ENCODE measurements at regions not wholly inside any gene's neighbourhood (a gene's known extent, or its start where the extent isn't known, plus 50 kb on each side); places are given as distances from the start of the nearest gene placed in this dataset.

- no peak for DNase-seq
- H3K36me3 Mint-ChIP-seq (ENCODE audit: unreplicated experiment) = no peaks in the 10 kb centered on the region
- no peak overlapping the region for H3K4me3 Mint-ChIP-seq (ENCODE audit: unreplicated experiment)
- peak overlapping the region; percentile 23 for H3K27ac Mint-ChIP-seq (ENCODE audit: unreplicated experiment)
- H3K9me3 Mint-ChIP-seq (ENCODE audit: unreplicated experiment) = no peaks in the 10 kb centered on the region
- no peak for TF ChIP-seq CTCF (IDR thresholded peaks at IDR 0.05; ENCODE audit: partially characterized antibody, unreplicated experiment)
- no peaks in the 10 kb centered on the region for H3K27me3 Mint-ChIP-seq (ENCODE audit: unreplicated experiment)
- peaks cover 2% of the 10 kb centered on the region for H3K4me1 Mint-ChIP-seq (ENCODE audit: low read depth, unreplicated experiment)
Measured at GRCh38 chr3:104711406-104711805, 655.3 kb upstream of the ALCAM start.

GRCh38 chr3:104715972-104716371, 650.7 kb upstream of the ALCAM start:
- H3K36me3 Mint-ChIP-seq (ENCODE audit: unreplicated experiment) = no peaks in the 10 kb centered on the region
- no peaks in the 10 kb centered on the region for H3K4me1 Mint-ChIP-seq (ENCODE audit: low read depth, unreplicated experiment)
- DNase-seq = no peak
- no peaks in the 10 kb centered on the region for H3K9me3 Mint-ChIP-seq (ENCODE audit: unreplicated experiment)
- no peak overlapping the region for H3K4me3 Mint-ChIP-seq (ENCODE audit: unreplicated experiment)
- no peak for TF ChIP-seq CTCF (IDR thresholded peaks at IDR 0.05; ENCODE audit: partially characterized antibody, unreplicated experiment)
- no peak overlapping the region for H3K27ac Mint-ChIP-seq (ENCODE audit: unreplicated experiment)
- H3K27me3 Mint-ChIP-seq (ENCODE audit: unreplicated experiment) = no peaks in the 10 kb centered on the region

- no peaks in the 10 kb centered on the region for H3K9me3 Mint-ChIP-seq (ENCODE audit: unreplicated experiment)
- H3K36me3 Mint-ChIP-seq (ENCODE audit: unreplicated experiment) = no peaks in the 10 kb centered on the region
- no peaks in the 10 kb centered on the region for H3K4me1 Mint-ChIP-seq (ENCODE audit: low read depth, unreplicated experiment)
- no peak for DNase-seq
- H3K27me3 Mint-ChIP-seq (ENCODE audit: unreplicated experiment) = no peaks in the 10 kb centered on the region
- no peak overlapping the region for H3K27ac Mint-ChIP-seq (ENCODE audit: unreplicated experiment)
- no peak for TF ChIP-seq CTCF (IDR thresholded peaks at IDR 0.05; ENCODE audit: partially characterized antibody, unreplicated experiment)
- no peak overlapping the region for H3K4me3 Mint-ChIP-seq (ENCODE audit: unreplicated experiment)
Measured at GRCh38 chr3:104717828-104718196, 648.9 kb upstream of the ALCAM start.

DNA sequence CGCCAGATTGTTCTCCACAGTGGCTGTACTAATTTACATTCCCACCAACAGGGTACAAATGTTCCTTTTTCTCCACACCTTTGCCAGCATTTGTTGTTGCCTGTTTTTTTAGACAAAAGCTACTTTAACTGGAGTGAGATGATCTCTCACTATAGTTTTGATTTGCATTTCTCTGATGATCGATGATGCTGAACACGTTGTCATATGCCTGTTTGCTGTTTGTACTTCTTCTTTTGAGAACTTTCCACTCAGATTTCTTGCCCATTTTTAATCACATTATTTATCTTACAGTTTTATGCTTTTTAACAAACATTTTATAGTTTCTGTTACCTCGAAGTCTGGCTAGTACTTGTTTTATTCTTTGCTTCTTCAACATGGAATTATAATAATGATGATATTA, 643.7 kb upstream of the ALCAM start:
- Mint-ChIP-seq H3K4me1 (ENCODE audit: low read depth, unreplicated experiment) (no peaks in the 10 kb centered on the region), H3K9me3 (ENCODE audit: unreplicated experiment) (no peaks in the 10 kb centered on the region), H3K4me3 (ENCODE audit: unreplicated experiment) (no peak overlapping the region), H3K27me3 (ENCODE audit: unreplicated experiment) (peaks cover 5% of the 10 kb centered on the region), H3K27ac (ENCODE audit: unreplicated experiment) (no peak overlapping the region), H3K36me3 (ENCODE audit: unreplicated experiment) (no peaks in the 10 kb centered on the region)
- no peak for TF ChIP-seq CTCF (IDR thresholded peaks at IDR 0.05; ENCODE audit: partially characterized antibody, unreplicated experiment)
- no peak for DNase-seq

DNA sequence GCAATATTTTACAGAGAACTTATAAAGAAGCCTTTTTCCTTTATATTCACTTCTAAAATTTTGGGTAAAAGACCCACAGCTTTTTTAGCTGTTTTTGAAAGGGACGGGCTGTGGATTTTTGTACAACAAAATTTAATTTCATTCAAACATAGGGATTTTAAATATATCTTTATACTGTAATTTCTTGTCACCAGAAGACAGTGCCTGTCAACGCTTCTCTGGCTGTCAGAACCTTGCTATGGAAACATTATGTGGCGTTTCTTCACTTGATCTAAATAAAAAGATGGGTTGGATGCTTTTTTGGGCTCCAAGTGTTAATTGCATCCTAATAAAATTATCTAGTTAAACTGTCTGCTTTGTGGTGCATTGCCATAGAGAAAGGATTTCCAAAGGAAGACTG, 635.6 kb upstream of the ALCAM start:
- DNase-seq = no peak
- H3K4me3 Mint-ChIP-seq (ENCODE audit: unreplicated experiment) = no peak overlapping the region
- H3K27me3 Mint-ChIP-seq (ENCODE audit: unreplicated experiment) = no peaks in the 10 kb centered on the region
- no peaks in the 10 kb centered on the region for H3K4me1 Mint-ChIP-seq (ENCODE audit: low read depth, unreplicated experiment)
- no peaks in the 10 kb centered on the region for H3K9me3 Mint-ChIP-seq (ENCODE audit: unreplicated experiment)
- no peak for TF ChIP-seq CTCF (IDR thresholded peaks at IDR 0.05; ENCODE audit: partially characterized antibody, unreplicated experiment)
- no peak overlapping the region for H3K27ac Mint-ChIP-seq (ENCODE audit: unreplicated experiment)
- no peaks in the 10 kb centered on the region for H3K36me3 Mint-ChIP-seq (ENCODE audit: unreplicated experiment)
